GM18867 (cell line): ENCODE measurements at regions not wholly inside any gene's neighbourhood (a gene's known extent, or its start where the extent isn't known, plus 50 kb on each side); places are given as distances from the start of the nearest gene placed in this dataset.
A peak's percentile ranks its signal among the peaks of the same experiment; 100 is the strongest.

ENCODE experiments used
- ATAC-seq: cut with Tn5 transposase; IDR thresholded peaks from one replicate; pipeline ENCODE4 v1.9.1; 2021; ENCODE audit warnings: mild to moderate bottlenecking, moderate library complexity; ENCODE audit not compliant: unreplicated experiment

- no peak for ATAC-seq
These were observed 177.7 kb upstream of the AHR start for GRCh38 chr7:17120756-17121155.

- no peak for ATAC-seq
These were observed 176.8 kb upstream of the AHR start for GRCh38 chr7:17121671-17122070.

- ATAC-seq, result peak; percentile 59
These were observed 175.4 kb upstream of the AHR start for GRCh38 chr7:17123020-17123419.

- ATAC-seq, result peak; percentile 74
These were observed 171.8 kb upstream of the AHR start for GRCh38 chr7:17126413-17127268.

- ATAC-seq, result no peak
These were observed 169.2 kb upstream of the AHR start for GRCh38 chr7:17129218-17129617.

- no peak for ATAC-seq
These were observed 168.0 kb upstream of the AHR start for GRCh38 chr7:17130281-17131059.

GRCh38 chr7:17131060-17131345 lies 167.4 kb upstream of the AHR start:
- ATAC-seq, result no peak

GRCh38 chr7:17131983-17132655 lies 166.3 kb upstream of the AHR start:
- ATAC-seq, result no peak

GRCh38 chr7:17132726-17133125 lies 165.7 kb upstream of the AHR start:
- no peak for ATAC-seq

GRCh38 chr7:17133977-17134376 lies 164.5 kb upstream of the AHR start:
- ATAC-seq, result no peak

- ATAC-seq, result peak; percentile 94
These were observed 163.7 kb upstream of the AHR start for GRCh38 chr7:17134786-17135185.

GRCh38 chr7:17136126-17136525 lies 162.3 kb upstream of the AHR start:
- ATAC-seq, result no peak

- ATAC-seq, result no peak
These were observed 159.4 kb upstream of the AHR start for GRCh38 chr7:17139081-17139480.

- no peak for ATAC-seq
These were observed 158.0 kb upstream of the AHR start for GRCh38 chr7:17140406-17140805.

- no peak for ATAC-seq
These were observed 155.5 kb upstream of the AHR start for GRCh38 chr7:17142831-17143541.

- ATAC-seq, result no peak
These were observed 154.1 kb upstream of the AHR start for GRCh38 chr7:17144322-17144721.

- ATAC-seq, result no peak
These were observed 151.8 kb upstream of the AHR start for GRCh38 chr7:17146621-17147020.

GRCh38 chr7:17147409-17147808 lies 151.0 kb upstream of the AHR start:
- ATAC-seq, result no peak

- peak; percentile 76 for ATAC-seq
These were observed 148.4 kb upstream of the AHR start for GRCh38 chr7:17150018-17150417.

GRCh38 chr7:17152721-17153120 lies 145.7 kb upstream of the AHR start:
- ATAC-seq, result peak; percentile 55

- ATAC-seq, result no peak
These were observed 144.9 kb upstream of the AHR start for GRCh38 chr7:17153536-17153935.
